ENCODE measurements at regions not wholly inside any gene's neighbourhood (a gene's known extent, or its start where the extent isn't known, plus 50 kb on each side); places are given as distances from the start of the nearest gene placed in this dataset.
"Not testable (repeated sequence)": the region's sequence is repeated elsewhere in the genome, so short reads cannot be mapped to it uniquely, and the experiment has no call there.

DNA sequence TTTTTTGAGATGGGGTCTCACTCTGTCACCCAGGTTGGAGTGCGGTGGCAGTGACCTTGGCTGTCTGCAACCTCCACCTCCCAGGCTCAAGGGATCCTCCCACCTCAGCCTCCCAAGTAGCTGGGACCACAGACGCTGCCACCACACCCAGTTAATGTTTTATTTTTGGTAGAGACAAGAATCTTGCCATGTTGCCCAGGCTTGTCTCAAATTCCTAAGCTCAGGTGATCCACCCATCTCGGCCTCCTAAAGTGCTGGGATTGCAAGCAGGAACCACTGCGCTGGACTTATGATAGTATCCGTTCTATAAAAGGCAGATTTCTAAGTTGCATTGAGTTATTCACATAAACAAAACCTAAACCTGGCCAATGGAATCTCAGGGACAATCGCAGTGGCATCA, 321.1 kb upstream of the PRICKLE1 start:
- DNase-seq: no peak

DNA sequence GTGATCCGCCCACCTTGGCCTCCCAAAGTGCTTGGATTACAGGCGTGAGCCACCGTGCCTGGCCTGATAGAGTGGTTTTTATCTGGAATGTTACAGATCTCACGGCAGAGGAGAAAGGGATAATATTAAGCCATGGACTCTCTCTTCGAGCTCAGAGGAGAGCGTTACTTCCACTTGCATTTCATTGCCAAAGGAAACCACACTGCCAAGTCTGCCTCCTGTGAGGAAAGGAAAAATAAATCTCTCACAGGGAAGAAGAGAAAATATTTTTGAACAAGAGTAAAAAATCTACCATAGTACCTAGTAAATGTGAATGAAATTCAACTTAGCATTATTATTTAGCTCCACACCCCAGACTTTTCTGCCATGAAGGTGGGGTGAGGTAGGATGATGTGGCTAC, 319.2 kb upstream of the PRICKLE1 start:
- DNase-seq: no peak

DNA sequence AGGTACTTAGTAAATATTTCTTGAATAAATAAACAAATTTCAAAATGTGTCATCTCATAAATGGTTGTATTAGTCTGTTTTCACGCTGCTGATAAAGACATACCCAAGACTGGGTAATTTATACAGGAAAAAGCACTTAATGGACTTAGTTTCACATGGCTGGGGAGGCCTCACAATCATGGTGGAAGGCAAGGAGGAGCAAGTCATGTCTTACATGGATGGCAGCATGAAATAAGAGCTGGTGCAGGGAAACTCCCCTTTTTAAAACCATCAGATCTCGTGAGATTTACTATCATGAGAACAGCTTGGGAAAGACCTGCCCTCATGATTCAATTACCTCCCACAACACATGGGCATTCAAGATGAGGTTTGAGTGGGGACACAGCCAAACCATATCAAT, 317.3 kb upstream of the PRICKLE1 start:
- not testable (repeated sequence) for DNase-seq

DNA sequence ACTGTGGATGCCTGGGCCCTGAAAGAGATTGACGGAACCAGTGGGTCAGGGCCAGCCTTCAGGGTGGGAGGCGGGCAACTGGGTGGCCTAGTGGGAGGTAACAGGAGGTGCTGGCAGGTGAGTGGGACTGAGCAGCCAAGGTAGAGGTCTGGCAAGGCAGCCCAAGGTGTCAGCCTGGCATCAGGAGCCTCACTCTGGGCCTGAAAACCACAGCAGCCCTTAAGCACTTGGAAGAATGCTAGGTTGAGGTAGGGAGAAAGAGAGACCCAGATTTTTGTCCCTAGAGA, 315.8 kb upstream of the PRICKLE1 start:
- DNase-seq: no peak

DNA sequence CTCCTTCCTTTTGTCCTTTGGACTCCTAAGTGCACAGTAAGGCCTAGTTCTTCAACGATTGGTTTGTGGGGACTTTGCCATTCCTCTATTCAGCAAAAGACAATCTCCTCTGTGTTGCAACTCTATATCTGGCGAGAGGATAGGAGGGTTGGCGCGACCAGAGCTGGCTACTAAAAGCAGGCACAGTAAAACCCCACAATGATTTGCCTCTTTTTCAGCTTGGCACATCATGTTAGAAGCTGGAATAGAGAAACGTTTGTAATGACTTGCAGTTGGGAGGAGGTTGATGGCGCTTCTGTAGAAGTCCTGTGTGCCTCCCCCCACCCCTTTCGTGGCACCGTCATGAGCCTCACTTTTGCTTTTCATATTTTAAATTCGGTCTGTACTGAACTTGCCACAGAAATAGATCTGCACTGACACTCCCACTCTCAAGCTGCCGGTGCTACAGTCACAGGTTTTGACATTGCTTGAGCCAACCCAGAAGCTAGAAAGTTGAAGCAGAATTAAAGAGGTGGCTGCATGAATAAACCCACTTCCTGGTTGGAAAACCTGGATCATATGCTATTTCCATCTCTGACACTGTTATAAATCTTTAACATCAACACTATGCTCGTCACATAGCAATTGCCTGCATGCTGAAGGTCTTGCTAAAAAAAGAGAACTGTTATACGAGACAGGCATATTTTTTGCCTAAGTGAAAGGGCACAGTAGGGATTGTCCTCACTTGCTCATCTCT, 315.3 kb upstream of the PRICKLE1 start:
- no peak for DNase-seq

DNA sequence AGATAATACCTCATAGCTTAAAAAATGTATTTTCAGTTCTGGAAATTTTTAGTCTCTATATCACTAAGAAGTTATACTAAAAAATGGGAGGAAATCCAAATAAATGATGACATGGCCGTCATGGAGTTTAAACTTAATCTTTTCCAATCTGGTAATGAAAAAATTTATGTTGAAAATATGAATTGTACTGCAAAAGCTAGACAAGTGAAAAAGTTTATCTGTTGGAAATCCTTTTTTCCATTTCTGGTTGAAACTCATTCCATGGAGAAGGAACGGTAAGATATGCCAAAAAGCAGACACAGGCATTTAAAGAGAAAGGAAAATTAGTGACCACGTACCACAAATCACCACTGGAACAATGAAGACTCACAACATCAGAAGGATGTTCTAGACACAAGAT, 314.2 kb upstream of the PRICKLE1 start:
- DNase-seq: no peak

DNA sequence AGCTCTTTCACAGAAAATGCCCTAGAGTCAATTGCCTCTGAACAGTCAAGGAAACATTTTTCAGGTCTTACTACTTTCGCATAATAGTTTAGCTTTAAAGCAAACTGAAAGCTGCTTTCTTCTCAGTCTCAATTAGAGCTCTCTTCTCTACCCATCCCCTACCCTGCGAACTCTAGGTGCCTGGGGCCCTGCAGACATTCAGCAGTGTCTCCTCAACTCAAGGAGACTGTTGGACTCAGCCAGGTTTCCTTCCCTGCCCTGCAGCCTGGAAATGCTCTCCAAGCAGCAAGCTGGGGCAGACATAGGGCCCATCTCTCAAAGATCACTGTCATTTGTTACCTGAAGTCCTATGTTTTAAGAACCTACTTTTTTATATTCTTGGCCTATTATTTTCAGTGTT, 312.5 kb upstream of the PRICKLE1 start:
- DNase-seq: no peak

DNA sequence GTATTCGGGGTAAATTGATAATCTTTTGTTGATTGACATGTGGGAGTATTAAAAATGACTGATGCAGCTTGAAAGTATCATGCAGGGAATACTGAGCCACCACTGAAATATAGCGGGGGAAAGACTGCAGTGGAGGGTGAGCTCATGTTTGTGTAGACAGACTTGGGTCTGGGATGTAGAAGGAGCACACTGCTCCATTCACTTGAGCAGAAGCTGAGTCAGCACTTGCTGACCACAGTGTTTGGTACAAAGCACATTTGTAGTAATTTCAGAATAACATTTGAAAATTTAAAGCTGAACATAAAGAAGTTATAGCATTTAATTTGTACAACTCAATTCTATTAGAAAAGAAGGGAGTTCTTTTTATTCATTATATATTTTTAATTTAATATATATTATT, 304.3 kb upstream of the PRICKLE1 start:
- no peak for DNase-seq

DNA sequence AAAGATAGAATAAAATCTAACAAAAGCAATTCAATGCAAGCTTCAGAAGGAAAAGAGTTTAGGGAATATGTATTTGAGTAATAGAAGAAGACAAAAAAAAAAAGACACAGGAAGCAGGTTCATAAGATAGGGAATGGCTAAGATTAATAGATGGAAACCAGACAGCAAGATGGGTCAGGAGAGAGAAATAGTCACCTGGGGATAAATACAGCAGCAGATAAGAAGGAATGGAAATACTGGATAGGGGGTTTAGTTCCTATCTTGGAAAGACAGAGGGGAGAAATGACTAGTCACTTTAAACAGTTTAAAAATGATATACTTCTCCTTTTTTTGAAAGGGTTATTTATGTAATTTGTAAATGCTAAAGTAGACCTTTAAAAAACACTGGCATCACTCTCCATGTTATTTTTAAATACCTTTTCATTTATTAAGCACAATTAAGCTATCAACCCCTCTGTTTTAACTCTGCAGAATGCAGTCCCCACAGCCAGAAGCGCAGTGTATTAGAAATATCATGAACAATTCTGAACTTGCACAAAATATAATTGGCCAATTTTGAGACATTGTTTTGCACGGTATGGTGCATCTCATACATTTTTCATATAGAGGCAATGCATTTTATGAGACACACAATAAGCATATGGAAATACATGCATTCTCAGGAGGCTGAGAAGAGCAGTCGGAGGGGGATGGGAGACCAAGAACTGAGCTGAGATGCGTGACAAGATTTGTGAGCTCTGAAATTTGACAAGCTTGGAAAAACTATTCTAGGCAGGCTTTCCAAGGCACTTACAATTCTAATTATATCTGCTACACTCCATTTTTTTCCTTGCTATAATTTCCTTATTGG, 303.4 kb upstream of the PRICKLE1 start:
- DNase-seq: no peak

DNA sequence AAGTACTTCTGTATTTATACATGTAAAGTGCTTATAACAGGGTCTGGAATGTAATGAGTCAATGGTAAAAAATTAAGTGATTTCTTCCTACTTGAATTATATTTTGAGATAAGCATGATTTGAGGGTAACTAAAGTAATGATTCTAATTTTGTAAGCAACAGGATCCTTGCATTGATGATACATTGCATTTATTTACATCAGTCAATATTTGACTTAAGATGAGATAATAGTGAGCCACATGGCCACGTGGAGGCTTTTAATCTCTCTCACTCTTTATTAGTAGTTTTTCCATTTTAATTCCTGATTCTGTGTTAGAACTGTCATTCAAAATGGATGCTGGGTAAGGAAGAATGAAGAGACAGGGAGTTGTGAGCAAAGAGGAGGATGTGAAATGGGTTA, 298.1 kb upstream of the PRICKLE1 start:
- DNase-seq: no peak

DNA sequence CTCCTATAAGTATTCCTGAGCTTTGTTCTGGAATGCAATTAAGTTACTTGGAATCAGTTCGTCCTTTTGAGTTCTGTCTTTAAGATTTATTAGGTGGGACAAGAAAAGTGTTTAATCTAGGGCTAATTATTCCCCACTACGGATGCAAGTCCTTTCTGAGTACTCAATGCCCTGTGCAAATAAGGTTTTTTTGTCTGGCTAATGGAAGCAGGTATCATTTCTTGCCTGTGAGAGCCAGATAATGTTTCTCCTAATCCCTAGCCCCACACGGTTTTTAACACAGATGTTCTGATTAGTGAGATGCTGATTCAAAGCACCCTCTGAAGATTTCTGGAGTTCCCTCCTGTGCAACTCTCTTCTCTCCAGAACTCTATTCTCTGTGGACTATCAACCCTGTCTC, 296.6 kb upstream of the PRICKLE1 start:
- DNase-seq: no peak

DNA sequence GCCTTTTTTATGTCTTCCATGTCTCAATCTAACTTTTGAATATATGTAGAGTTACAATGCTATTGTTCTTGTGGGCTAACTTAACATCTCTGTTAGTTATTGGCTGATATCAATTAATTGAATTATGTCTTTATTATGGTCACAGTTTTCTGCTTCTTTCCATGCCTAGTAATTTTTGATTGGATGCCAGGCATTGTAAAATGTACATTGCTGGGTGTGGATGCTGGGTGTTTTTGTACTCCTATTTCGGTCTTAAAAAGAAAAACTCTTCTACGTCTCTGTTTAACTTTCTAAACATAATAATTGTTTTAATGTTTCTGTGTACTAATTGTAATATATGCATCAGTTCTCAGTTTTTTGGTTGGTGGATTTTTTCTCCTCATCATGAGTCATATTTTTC, 296.1 kb upstream of the PRICKLE1 start:
- no peak for DNase-seq

DNA sequence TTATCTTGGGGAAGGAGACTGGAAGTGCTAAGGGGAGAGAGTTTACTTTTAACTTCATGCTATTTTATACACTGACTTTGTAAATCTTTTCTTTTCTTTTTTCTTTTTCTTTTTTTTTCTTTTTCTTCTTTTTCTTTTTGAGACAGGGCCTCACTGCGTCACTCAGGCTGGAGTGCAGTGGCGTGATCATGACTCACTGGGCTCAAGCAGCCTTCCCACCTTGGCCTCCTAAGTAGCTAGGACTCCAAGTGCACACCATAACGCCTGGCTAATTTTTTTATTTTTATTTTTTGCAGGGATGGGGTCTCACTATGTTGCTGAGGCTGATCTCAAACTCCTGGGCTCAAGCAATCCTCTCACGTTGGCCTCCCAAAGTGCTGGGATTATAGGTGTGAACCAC, 294.6 kb upstream of the PRICKLE1 start:
- no peak for DNase-seq

DNA sequence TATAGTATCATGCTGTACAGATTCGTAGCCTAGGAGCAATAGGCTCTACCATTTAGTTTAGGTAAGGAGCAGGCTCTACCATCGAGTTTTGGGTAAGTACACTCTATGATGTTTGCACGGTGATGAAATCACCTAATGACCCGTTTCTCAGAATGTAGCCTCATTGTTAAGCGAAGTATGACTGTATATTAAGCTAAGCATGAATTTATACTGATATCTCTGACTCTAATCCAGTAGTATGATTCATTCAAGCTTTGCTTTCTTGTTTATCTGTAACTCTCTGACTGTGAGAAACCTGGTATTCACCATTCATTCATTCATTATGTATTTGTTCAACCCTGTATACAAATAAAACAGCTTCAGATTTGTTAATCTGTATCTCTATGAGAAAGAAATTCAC, 283.9 kb upstream of the PRICKLE1 start:
- no peak for DNase-seq

DNA sequence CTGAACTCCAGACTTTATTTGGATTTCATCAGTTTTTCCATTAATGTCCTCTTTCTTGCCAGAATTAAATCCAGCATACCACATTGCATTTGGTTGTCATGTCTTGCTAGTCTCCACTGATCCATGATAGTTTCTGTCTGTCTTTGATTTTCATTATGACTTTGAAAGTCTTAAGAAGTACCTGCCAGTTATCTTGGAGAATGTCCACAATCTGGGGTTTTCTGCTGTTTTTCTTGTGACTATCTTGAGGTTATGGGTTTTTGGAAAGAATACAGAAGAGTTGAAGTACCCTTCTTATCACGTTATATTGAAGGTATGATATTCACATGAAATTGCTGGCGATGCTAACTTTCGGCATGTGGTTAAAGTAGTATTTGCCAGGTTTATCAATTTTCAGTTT, 282.3 kb upstream of the PRICKLE1 start:
- no peak for DNase-seq

DNA sequence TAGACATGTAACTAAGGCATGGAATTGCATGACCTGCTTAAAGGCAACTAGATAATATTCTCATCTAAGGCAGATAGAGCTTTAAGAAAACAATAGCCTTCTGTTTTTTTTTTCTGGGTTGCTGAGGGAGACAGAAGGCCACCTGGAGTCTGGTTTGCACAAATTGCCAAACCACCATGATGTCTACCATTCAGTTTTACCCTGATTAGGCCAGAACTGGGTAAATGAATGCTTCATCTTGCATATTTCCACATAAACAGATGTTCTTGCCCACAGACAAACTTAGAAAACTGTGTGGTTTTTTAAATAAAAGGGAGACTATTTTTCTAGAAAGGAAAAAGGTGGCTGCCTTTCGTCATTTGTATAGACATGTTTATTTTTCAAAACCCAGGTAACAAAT, 278.7 kb upstream of the PRICKLE1 start:
- DNase-seq: no peak

DNA sequence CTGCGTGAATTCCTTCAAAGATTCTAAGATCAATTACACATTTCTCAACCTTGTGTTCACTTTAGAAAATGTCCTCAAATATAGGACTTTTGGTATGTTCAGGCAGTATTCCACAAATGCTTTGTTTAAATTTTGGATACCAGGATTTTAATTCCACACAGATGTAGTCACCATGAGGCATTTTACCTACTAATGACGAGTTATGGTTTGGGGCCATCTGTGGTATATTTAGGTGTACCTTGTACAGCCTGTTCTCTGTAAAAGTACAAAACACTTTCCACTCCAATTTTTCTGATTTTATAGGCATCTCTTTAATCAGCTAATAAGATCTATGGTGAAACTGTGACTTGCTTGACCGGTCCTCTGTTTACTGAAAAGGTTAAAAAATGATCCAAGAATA, 275.7 kb upstream of the PRICKLE1 start:
- DNase-seq: no peak

DNA sequence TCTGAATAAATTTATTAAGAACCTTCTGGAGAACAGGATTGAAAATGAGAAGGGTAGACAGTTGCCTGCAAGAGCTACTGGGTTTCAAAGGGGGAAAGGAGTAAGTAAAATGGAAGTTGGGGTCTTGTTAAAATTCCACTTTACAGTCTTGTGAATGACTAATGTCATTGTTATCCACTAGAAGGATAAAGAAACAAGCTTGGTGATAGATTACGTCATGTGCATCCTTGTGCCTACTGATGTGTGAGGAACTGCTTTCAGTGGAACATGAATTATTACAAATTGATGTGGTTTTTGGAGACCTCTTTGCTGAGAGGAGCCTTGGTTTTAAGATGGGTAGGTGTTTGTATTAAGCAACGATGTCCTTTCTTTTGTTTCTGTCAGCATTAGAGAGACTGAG, 272.5 kb upstream of the PRICKLE1 start:
- no peak for DNase-seq

DNA sequence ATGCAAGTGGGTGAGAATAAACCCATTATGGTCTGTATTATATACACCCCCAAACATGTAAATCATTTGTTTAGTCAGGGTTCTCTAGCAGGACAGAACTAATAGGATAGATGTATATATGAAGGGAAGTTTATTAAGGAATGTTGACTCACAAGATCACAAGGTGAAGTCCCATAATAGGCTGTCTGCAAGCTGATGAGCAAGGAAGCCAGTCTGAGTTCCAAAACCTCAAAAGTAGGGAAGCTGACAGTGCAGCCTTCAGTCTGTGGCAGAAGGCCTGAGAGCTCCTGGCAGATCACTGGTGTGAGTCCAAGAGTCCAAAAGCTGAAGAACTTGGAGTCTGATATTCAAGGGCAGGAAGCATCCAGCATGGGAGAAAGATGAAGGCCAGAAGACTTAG, 270.8 kb upstream of the PRICKLE1 start:
- not testable (repeated sequence) for DNase-seq

DNA sequence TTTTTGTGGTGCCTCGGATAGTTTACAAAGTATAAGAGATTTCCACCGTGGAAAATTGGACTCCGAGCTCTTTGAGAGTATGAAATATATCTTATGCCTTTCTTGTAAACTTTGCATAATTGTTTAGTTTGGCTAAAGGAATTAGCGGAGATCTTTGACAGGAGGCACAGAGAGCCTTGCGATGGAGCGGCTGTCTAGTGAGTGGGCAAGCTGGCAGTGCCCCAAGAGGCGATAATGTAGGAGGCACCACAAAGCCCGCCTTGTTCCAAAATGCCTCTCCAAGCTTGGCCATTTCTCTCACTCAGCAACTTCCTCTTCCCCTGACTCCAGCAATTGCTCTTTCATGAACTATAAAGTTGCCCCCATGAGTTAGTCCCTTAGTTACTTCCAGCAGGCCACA, 270.1 kb upstream of the PRICKLE1 start:
- no peak for DNase-seq

DNA sequence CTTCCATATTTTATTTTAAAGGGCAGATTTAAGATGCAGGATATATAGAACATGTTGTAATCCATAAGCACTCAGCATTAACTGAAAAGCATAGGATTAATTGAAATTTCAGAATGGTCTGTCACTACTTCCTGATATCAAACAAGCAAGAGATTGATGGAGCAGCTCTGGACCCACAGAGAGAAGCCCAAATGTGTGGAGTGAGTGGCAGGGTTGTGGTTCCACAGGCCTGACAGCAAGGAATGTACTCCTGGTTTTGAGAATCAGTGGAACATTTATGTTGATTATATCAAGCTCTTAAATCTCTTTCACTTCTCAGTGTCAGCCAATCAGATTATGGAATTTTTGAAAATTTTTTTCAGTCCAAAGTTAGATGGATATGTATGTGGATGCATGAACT, 267.6 kb upstream of the PRICKLE1 start:
- no peak for DNase-seq

DNA sequence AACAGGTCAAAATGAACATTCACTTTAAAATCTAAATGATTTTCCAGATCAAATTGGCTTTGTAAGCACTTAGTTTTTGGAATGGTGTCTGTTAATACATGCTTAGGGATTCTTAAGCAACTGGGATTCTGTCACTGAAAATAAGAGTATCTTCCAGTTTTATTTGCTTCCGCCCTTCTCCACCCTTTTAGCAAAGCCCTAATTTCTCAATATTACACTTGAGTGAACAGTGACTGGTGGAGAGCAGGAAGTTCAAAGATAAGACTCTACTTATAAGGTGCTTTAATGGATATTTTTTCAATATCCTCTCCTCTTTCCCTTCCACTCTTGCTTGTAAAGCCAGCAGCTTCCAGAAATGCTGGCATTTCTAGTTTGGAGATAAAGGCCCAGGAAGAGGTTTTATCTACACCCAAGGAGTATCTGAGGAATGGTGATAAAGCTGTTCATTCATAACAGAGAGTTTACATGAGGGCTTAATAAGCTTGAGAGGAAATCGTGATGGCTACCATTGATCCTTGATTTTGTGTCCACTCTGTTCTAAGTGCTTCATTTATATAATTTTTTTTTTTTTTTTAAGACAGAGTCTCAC, 265.9 kb upstream of the PRICKLE1 start:
- no peak for DNase-seq

DNA sequence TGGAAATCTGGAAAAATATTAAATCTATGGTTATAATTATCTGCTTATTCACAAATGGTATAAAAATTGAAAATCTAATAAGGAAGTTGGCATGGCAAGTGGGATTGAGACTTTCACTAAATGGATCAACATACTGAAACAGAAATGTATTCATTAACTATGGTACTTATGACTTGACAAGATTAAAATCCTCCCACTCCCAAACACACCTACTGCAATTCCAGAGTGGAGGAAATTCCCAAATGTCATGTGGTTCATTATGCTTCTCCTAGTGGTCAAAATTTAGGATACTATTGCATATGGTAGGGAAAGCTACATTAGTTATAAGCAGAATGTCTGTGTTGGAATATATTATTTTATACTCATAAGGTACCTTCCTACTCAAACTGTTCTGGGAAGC, 265.3 kb upstream of the PRICKLE1 start:
- no peak for DNase-seq

DNA sequence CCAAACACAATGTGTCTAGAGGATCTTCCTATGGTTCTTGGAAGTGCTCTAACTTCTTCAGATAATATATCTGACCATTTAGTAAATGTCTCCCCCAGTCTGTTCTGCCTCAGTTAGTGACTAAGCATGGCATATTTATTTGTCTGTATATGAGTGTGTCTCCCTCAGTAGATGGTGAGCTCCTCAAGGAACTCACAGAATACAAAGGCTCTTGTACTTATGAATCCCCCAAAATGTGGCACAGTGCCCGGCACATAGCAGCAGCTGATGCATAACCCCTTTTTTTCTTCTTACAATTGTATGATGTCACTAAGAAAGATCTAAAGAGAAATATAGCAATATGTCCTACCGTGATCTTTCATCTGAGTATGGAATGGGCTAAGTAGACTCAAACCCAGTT, 264.7 kb upstream of the PRICKLE1 start:
- DNase-seq: no peak
